Activated CD4-positive, alpha-beta T cell treated with anti-CD3 and anti-CD28 coated beads, Interleukin-2, amount 10 ng/mL, durations not matched to agents 7 days and 5 days (primary cell): ENCODE measurements at regions not wholly inside any gene's neighbourhood (a gene's known extent, or its start where the extent isn't known, plus 50 kb on each side); places are given as distances from the start of the nearest gene placed in this dataset.

ENCODE experiments used
- CTCF ChIA-PET: fragments of 350-600 bp; sonication (Branson Sonifier 250); formaldehyde crosslinking; loops from one replicate; lab custom pipeline; 2021; ENCODE audit warnings: antibody characterized with exemption; lab: Charles Lee
- POLR2A ChIA-PET: fragments of 350-600 bp; sonication (Branson Sonifier 250); formaldehyde crosslinking; loops from one replicate; lab custom pipeline; 2021; ENCODE audit warnings: antibody characterized with exemption; lab: Charles Lee
- DNase-seq: peaks from one replicate; pipeline ENCODE4 v3.0.0-alpha.2; 2020
- H3K27ac Mint-ChIP-seq: one replicate; pipeline ENCODE4 v1.8.0; 2021; ENCODE audit warnings: mild to moderate bottlenecking, moderate library complexity, mixed read lengths
- H3K27me3 Mint-ChIP-seq: one replicate; pipeline ENCODE4 v1.8.0; 2021; ENCODE audit warnings: mixed read lengths
- H3K36me3 Mint-ChIP-seq: one replicate; pipeline ENCODE4 v1.8.0; 2021; ENCODE audit warnings: low read depth, mixed read lengths
- H3K4me1 Mint-ChIP-seq: one replicate; pipeline ENCODE4 v1.8.0; 2021; ENCODE audit warnings: mixed read lengths
- H3K4me3 Mint-ChIP-seq: one replicate; pipeline ENCODE4 v1.8.0; 2021; ENCODE audit warnings: mild to moderate bottlenecking, moderate library complexity, mixed read lengths
- H3K9me3 Mint-ChIP-seq: one replicate; pipeline ENCODE4 v1.8.0; 2021; ENCODE audit warnings: mixed read lengths

GRCh38 chr11:128291835-128292234 is 295.5 kb downstream of the ETS1 start:
- CTCF ChIA-PET, result interaction anchor here (1.1 to 5.5 kb wide), 4 partner anchors 9 to 101 kb away, joined by 3 to 44 read pairs (median 10); no protein-coding TSS in a partner anchor
- POLR2A ChIA-PET, result no interaction called here
- Mint-ChIP-seq H3K36me3 (peaks cover 43% of the 10 kb centered on the region), H3K27me3 (peaks cover 2% of the 10 kb centered on the region), H3K9me3 (peaks cover 10% of the 10 kb centered on the region), H3K27ac (peak overlapping the region; percentile 94), H3K4me3 (peak overlapping the region; percentile 83), H3K4me1 (peaks cover 89% of the 10 kb centered on the region)
- peak; percentile 75 for DNase-seq

- DNase-seq, result no peak
- peaks cover 43% of the 10 kb centered on the region for H3K36me3 Mint-ChIP-seq
- POLR2A ChIA-PET, result interaction anchor here (0.6 to 1.3 kb wide), 5 partner anchors 12 to 441 kb away, joined by 3 to 10 read pairs (median 3); no protein-coding TSS in a partner anchor
These were observed 296.4 kb downstream of the ETS1 start for GRCh38 chr11:128291007-128291406.

GRCh38 chr11:128290106-128290840 is 297.1 kb downstream of the ETS1 start:
- Mint-ChIP-seq H3K27ac (peak overlapping the region; percentile 94), H3K9me3 (peaks cover 7% of the 10 kb centered on the region), H3K4me3 (peak overlapping the region; percentile 83), H3K36me3 (peaks cover 36% of the 10 kb centered on the region), H3K4me1 (peaks cover 90% of the 10 kb centered on the region), H3K27me3 (peaks cover 2% of the 10 kb centered on the region)
- ChIA-PET POLR2A (interaction anchor here (0.6 to 1.3 kb wide), 8 partner anchors 12 to 442 kb away, joined by 3 to 10 read pairs (median 3); no protein-coding TSS in a partner anchor), CTCF (interaction anchor here (0.6 to 5.5 kb wide), 47 partner anchors 8 to 462 kb away, joined by 3 to 44 read pairs (median 4); no protein-coding TSS in a partner anchor)
- peak; percentile 86 for DNase-seq

More at GRCh38 chr11:128291007-128291406, 296.4 kb downstream of the ETS1 start:
- Mint-ChIP-seq H3K9me3 (peaks cover 10% of the 10 kb centered on the region), H3K4me1 (peaks cover 89% of the 10 kb centered on the region), H3K4me3 (peak overlapping the region; percentile 83), H3K27ac (peak overlapping the region; percentile 94), H3K27me3 (peaks cover 2% of the 10 kb centered on the region)
- CTCF ChIA-PET, result interaction anchor here (0.7 to 5.5 kb wide), 31 partner anchors 10 to 426 kb away, joined by 3 to 44 read pairs (median 5); no protein-coding TSS in a partner anchor

- POLR2A ChIA-PET, result interaction anchor here (0.6 kb wide), 1 partner anchor 291 kb away, joined by 6 read pairs; no protein-coding TSS in a partner anchor
- H3K36me3 Mint-ChIP-seq, result peaks cover 27% of the 10 kb centered on the region
- peaks cover 2% of the 10 kb centered on the region for H3K27me3 Mint-ChIP-seq
- peaks cover 86% of the 10 kb centered on the region for H3K4me1 Mint-ChIP-seq
- peak overlapping the region; percentile 94 for H3K27ac Mint-ChIP-seq
- H3K9me3 Mint-ChIP-seq, result peaks cover 3% of the 10 kb centered on the region
- CTCF ChIA-PET, result interaction anchor here (0.6 to 5.5 kb wide), 21 partner anchors 9 to 342 kb away, joined by 3 to 44 read pairs (median 5); no protein-coding TSS in a partner anchor
- DNase-seq, result peak; percentile 38
- H3K4me3 Mint-ChIP-seq, result peak overlapping the region; percentile 14
These were observed 298.3 kb downstream of the ETS1 start for GRCh38 chr11:128289048-128289447.

- CTCF ChIA-PET, result interaction anchor here (0.9 to 5.5 kb wide), 6 partner anchors 8 to 343 kb away, joined by 3 to 44 read pairs (median 12); no protein-coding TSS in a partner anchor
- peaks cover 80% of the 10 kb centered on the region for H3K4me1 Mint-ChIP-seq
- H3K9me3 Mint-ChIP-seq, result peaks cover 2% of the 10 kb centered on the region
- peaks cover 22% of the 10 kb centered on the region for H3K36me3 Mint-ChIP-seq
- peaks cover 2% of the 10 kb centered on the region for H3K27me3 Mint-ChIP-seq
- no peak overlapping the region for H3K27ac Mint-ChIP-seq
- POLR2A ChIA-PET, result interaction anchor here (0.6 kb wide), 1 partner anchor 291 kb away, joined by 6 read pairs; no protein-coding TSS in a partner anchor
- no peak for DNase-seq
- no peak overlapping the region for H3K4me3 Mint-ChIP-seq
These were observed 299.0 kb downstream of the ETS1 start for GRCh38 chr11:128288368-128288767.

- POLR2A ChIA-PET, result no interaction called here
- Mint-ChIP-seq H3K27me3 (peaks cover 2% of the 10 kb centered on the region), H3K4me1 (peaks cover 54% of the 10 kb centered on the region), H3K36me3 (peaks cover 5% of the 10 kb centered on the region), H3K9me3 (peaks cover 2% of the 10 kb centered on the region), H3K4me3 (peak overlapping the region; percentile 4), H3K27ac (peak overlapping the region; percentile 4)
- no peak for DNase-seq
- CTCF ChIA-PET, result interaction anchor here (0.8 kb wide), 1 partner anchor 51 kb away, joined by 4 read pairs; no protein-coding TSS in a partner anchor
These were observed 302.0 kb downstream of the ETS1 start for GRCh38 chr11:128285321-128285720.

GRCh38 chr11:128284634-128285033 is 302.7 kb downstream of the ETS1 start:
- H3K27ac Mint-ChIP-seq, result no peak overlapping the region
- no peak for DNase-seq
- peaks cover 5% of the 10 kb centered on the region for H3K36me3 Mint-ChIP-seq
- ChIA-PET CTCF (interaction anchor here (0.8 kb wide), 1 partner anchor 50 kb away, joined by 4 read pairs; no protein-coding TSS in a partner anchor), POLR2A (no interaction called here)
- H3K4me1 Mint-ChIP-seq, result peaks cover 47% of the 10 kb centered on the region
- peaks cover 7% of the 10 kb centered on the region for H3K27me3 Mint-ChIP-seq
- H3K9me3 Mint-ChIP-seq, result peaks cover 2% of the 10 kb centered on the region
- no peak overlapping the region for H3K4me3 Mint-ChIP-seq

- H3K4me1 Mint-ChIP-seq, result peaks cover 35% of the 10 kb centered on the region
- peaks cover 7% of the 10 kb centered on the region for H3K27me3 Mint-ChIP-seq
- no peak for DNase-seq
- CTCF ChIA-PET, result interaction anchor here (1.2 to 1.6 kb wide), 3 partner anchors 16 to 210 kb away, joined by 3 read pairs; no protein-coding TSS in a partner anchor
- peaks cover 5% of the 10 kb centered on the region for H3K36me3 Mint-ChIP-seq
- H3K27ac Mint-ChIP-seq, result no peak overlapping the region
- POLR2A ChIA-PET, result no interaction called here
- no peak overlapping the region for H3K4me3 Mint-ChIP-seq
- H3K9me3 Mint-ChIP-seq, result peaks cover 2% of the 10 kb centered on the region
These were observed 303.9 kb downstream of the ETS1 start for GRCh38 chr11:128283451-128283850.

- Mint-ChIP-seq H3K9me3 (peaks cover under 1% of the 10 kb centered on the region), H3K27me3 (peaks cover 7% of the 10 kb centered on the region), H3K4me3 (no peak overlapping the region), H3K36me3 (peaks cover 2% of the 10 kb centered on the region), H3K4me1 (peaks cover 24% of the 10 kb centered on the region), H3K27ac (no peak overlapping the region)
- ChIA-PET POLR2A (no interaction called here), CTCF (interaction anchor here (1.0 to 4.1 kb wide), 2 partner anchors 8 to 350 kb away, joined by 5 to 25 read pairs; no protein-coding TSS in a partner anchor)
- DNase-seq, result no peak
These were observed 305.3 kb downstream of the ETS1 start for GRCh38 chr11:128282053-128282452.

- Mint-ChIP-seq H3K27ac (no peak overlapping the region), H3K9me3 (no peaks in the 10 kb centered on the region), H3K27me3 (peaks cover 9% of the 10 kb centered on the region), H3K4me1 (peaks cover 3% of the 10 kb centered on the region), H3K36me3 (peaks cover under 1% of the 10 kb centered on the region), H3K4me3 (no peak overlapping the region)
- DNase-seq, result no peak
- CTCF ChIA-PET, result interaction anchor here (0.6 to 4.1 kb wide), 4 partner anchors 10 to 142 kb away, joined by 3 to 25 read pairs (median 3); no protein-coding TSS in a partner anchor
- POLR2A ChIA-PET, result no interaction called here
These were observed 307.5 kb downstream of the ETS1 start for GRCh38 chr11:128279866-128280265.

GRCh38 chr11:128273736-128274135 is 313.6 kb downstream of the ETS1 start:
- no peak overlapping the region for H3K4me3 Mint-ChIP-seq
- H3K27ac Mint-ChIP-seq, result no peak overlapping the region
- ChIA-PET POLR2A (no interaction called here), CTCF (interaction anchor here (1.7 kb wide), 1 partner anchor 9 kb away, joined by 3 read pairs; no protein-coding TSS in a partner anchor)
- peaks cover 4% of the 10 kb centered on the region for H3K36me3 Mint-ChIP-seq
- H3K27me3 Mint-ChIP-seq, result peaks cover 6% of the 10 kb centered on the region
- peaks cover 8% of the 10 kb centered on the region for H3K9me3 Mint-ChIP-seq
- peaks cover 14% of the 10 kb centered on the region for H3K4me1 Mint-ChIP-seq
- no peak for DNase-seq

- POLR2A ChIA-PET, result no interaction called here
- peaks cover 4% of the 10 kb centered on the region for H3K36me3 Mint-ChIP-seq
- CTCF ChIA-PET, result no interaction called here
- no peak overlapping the region for H3K27ac Mint-ChIP-seq
- peaks cover 8% of the 10 kb centered on the region for H3K9me3 Mint-ChIP-seq
- peaks cover 14% of the 10 kb centered on the region for H3K4me1 Mint-ChIP-seq
- H3K4me3 Mint-ChIP-seq, result no peak overlapping the region
- H3K27me3 Mint-ChIP-seq, result peaks cover 4% of the 10 kb centered on the region
- no peak for DNase-seq
These were observed 316.0 kb downstream of the ETS1 start for GRCh38 chr11:128271401-128271800.
